NT2/D1 (cell line): ENCODE measurements at regions not wholly inside any gene's neighbourhood (a gene's known extent, or its start where the extent isn't known, plus 50 kb on each side); places are given as distances from the start of the nearest gene placed in this dataset.

Source experiments
- DNase-seq: peaks from one replicate; pipeline ENCODE4 v3.0.0-alpha.2; 2011; ENCODE audit warnings: low read depth, low spot score
- H3K27me3 ChIP-seq: 2 replicates; pipeline ENCODE4 v1.6.0; 2011; ENCODE audit warnings: mild to moderate bottlenecking; ENCODE audit not compliant: insufficient read length, insufficient read depth
- H3K36me3 ChIP-seq: 2 replicates; pipeline ENCODE4 v1.6.1; 2011; ENCODE audit warnings: mild to moderate bottlenecking, low read length, mixed read lengths; ENCODE audit not compliant: insufficient read depth, insufficient read length
- H3K4me1 ChIP-seq: 2 replicates; pipeline ENCODE4 v1.5.1; 2011; ENCODE audit not compliant: insufficient read depth, insufficient read length
- H3K4me3 ChIP-seq: 2 replicates; pipeline ENCODE4 v1.5.1; 2011; ENCODE audit warnings: low read depth; ENCODE audit not compliant: insufficient read length
- H3K9ac ChIP-seq: 2 replicates; pipeline ENCODE4 v1.6.0; 2011; ENCODE audit warnings: low read depth; ENCODE audit not compliant: insufficient read length
- H3K9me3 ChIP-seq: 2 replicates; pipeline ENCODE4 v1.5.1; 2011; ENCODE audit warnings: mild to moderate bottlenecking, low read length; ENCODE audit not compliant: insufficient read depth
- SUZ12 ChIP-seq: IDR thresholded peaks from 2 replicates; pipeline ENCODE4 v1.6.1; 2011; ENCODE audit not compliant: insufficient read length, insufficient read depth; ENCODE audit errors: extremely low read depth
- YY1 ChIP-seq: IDR thresholded peaks from 2 replicates; pipeline ENCODE4 v1.6.1; 2011; ENCODE audit not compliant: insufficient read length, insufficient read depth
- ZNF274 ChIP-seq: IDR thresholded peaks from 2 replicates; pipeline ENCODE4 v1.6.1; 2011; ENCODE audit warnings: mild to moderate bottlenecking, low read depth, low read length

DNA sequence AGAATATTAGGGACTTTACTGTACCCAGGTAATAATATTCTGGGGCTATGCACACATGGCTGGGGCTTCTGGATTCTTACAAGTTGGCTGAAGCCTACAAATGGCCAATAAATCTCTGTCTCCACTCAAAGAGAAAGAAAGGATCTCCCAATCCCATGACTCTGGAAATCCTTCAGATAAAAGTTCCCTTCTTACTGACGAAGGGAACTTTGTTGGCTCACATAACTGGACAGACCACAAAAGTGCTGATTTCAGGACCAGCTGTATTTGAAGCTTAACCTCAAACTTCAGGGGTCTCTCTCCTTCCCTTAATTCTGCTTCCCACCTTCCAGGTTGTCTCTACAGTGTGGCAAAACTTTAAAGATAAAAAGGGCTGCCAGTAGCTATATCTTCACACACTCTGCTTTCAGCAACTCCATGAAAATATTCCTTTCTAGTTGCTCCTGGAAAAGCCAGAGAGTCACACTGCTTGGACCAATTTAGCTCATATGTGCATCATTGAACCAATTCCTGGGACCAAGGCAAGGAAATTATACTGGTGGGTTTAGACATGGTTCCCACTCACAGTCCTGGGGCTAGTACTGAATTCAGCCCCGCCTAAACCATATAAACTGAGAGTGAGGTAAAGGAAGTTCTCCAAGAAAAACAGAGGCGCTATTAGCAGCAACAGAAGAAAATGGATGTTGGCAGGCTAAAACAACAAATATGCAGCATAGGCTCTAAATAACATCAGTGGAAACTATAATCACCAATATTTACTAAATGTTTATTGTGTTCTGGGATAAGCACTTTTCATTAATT lies 290.0 kb upstream of the GADL1 start:
- Histone ChIP-seq H3K36me3 (no peaks in the 10 kb centered on the region), H3K9ac (no peak overlapping the region), H3K4me1 (no peaks in the 10 kb centered on the region), H3K4me3 (no peak overlapping the region), H3K27me3 (no peaks in the 10 kb centered on the region), H3K9me3 (no peaks in the 10 kb centered on the region)
- TF ChIP-seq ZNF274 (no peak), SUZ12 (no peak), YY1 (no peak)
- DNase-seq, result no peak

DNA sequence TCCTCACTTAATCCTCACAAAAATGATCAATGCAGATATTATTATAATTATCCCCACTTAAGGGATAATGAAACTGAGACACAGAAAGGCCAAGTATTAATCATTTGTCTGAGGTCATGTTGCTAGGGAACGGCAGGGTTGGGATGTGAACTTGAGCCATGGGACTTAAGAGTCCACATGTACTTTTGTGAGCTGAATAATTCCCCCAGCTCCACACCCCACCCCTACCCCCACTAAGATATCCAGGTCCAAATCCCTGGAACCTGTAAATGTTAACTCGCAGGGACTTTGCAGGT lies 290.5 kb upstream of the GADL1 start:
- no peaks in the 10 kb centered on the region for H3K36me3 ChIP-seq
- H3K9me3 ChIP-seq, result no peaks in the 10 kb centered on the region
- H3K4me1 ChIP-seq, result no peaks in the 10 kb centered on the region
- no peak overlapping the region for H3K9ac ChIP-seq
- no peak for DNase-seq
- TF ChIP-seq YY1, result no peak
- TF ChIP-seq ZNF274, result no peak
- TF ChIP-seq SUZ12, result no peak
- no peaks in the 10 kb centered on the region for H3K27me3 ChIP-seq
- no peak overlapping the region for H3K4me3 ChIP-seq

DNA sequence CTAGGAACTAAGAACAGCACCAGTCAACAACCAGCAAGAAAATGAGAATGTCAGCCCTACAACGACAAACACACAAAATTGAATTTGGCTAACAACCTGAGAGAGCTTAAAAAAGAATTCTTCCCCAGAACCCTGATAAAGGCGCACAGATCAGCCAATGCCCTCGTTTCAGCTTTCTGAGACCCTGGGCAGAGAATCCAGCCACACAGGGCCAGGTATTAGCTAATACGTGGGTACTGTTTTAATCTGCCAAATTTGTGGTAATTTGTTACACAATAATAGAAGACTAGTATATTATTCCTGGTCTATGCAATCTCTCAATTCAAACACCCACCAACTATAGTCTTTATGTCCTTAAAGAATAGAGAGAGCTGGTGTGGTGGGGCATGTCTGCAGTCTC lies 291.6 kb upstream of the GADL1 start:
- Histone ChIP-seq H3K27me3 (no peaks in the 10 kb centered on the region), H3K4me1 (no peaks in the 10 kb centered on the region), H3K36me3 (no peaks in the 10 kb centered on the region), H3K9me3 (no peaks in the 10 kb centered on the region), H3K9ac (no peak overlapping the region), H3K4me3 (no peak overlapping the region)
- no peak for TF ChIP-seq ZNF274
- TF ChIP-seq YY1, result no peak
- TF ChIP-seq SUZ12, result no peak
- no peak for DNase-seq

DNA sequence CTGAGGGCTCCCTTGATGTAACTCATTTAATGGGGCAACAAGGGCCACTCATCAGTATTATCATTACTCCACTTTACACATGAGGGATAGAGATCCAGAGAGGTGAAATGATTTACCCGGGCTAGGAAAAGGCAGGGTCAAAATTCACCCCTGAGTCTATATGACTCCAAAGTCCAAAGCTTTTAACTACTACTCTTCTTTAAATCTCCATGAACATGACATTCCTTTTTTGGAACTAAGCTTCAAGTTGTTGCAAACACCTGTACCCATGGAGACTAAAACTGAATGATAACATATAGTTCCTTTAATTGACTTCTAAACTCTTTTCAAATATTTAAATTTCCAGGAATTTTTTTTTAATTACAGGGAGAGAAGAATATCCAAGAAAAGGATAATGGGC lies 292.9 kb upstream of the GADL1 start:
- H3K4me1 ChIP-seq, result no peaks in the 10 kb centered on the region
- no peak for DNase-seq
- no peak overlapping the region for H3K9ac ChIP-seq
- no peaks in the 10 kb centered on the region for H3K9me3 ChIP-seq
- TF ChIP-seq SUZ12, result no peak
- no peak for TF ChIP-seq YY1
- TF ChIP-seq ZNF274, result no peak
- H3K36me3 ChIP-seq, result no peaks in the 10 kb centered on the region
- H3K4me3 ChIP-seq, result no peak overlapping the region
- H3K27me3 ChIP-seq, result no peaks in the 10 kb centered on the region

DNA sequence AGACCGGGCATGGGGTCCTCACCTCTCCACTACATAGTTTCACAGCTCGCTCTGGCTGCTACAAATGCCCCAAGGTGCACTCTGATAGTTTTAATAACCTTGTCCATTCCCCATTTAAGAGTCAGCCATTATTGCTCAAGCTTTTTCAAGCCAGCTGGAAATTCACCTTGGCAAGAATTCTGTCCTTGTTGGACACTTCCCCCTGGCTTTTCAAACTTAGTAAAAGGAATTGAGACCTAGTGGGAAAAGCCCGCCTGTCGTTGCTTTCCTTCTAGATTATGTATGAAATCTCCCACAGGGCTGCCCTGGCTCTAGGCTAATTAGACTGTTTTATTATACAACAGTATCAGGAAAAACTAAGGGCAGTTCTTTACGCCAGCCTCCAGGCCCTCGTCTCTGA lies 293.7 kb upstream of the GADL1 start:
- H3K4me3 ChIP-seq, result no peak overlapping the region
- H3K9ac ChIP-seq, result no peak overlapping the region

DNA sequence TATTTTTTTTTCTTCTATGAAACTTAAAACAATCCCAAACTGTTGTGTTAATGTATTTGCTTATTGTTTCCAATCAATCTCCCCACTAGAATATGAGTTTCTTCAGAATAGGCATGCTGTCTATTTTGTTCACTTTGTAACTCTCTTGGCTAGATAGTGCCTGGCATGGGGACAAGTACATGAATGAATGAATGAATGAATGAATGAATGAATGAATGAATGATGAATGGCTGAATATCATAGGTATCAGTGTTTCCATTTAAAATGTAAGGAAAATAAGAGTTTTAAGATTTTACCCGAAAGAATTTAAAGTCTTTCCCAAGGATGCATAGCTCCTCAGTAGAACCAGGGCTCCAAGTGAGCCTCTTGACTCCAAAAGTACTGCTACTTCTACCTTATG lies 294.9 kb upstream of the GADL1 start:
- Histone ChIP-seq H3K9me3 (no peaks in the 10 kb centered on the region), H3K36me3 (no peaks in the 10 kb centered on the region), H3K9ac (no peak overlapping the region), H3K4me1 (no peaks in the 10 kb centered on the region), H3K4me3 (no peak overlapping the region), H3K27me3 (no peaks in the 10 kb centered on the region)
- no peak for TF ChIP-seq YY1
- TF ChIP-seq ZNF274, result no peak
- no peak for TF ChIP-seq SUZ12
- no peak for DNase-seq

More for the DNA sequence above, 293.7 kb upstream of the GADL1 start:
- TF ChIP-seq ZNF274 (no peak), SUZ12 (no peak), YY1 (no peak)
- no peaks in the 10 kb centered on the region for H3K27me3 ChIP-seq
- H3K36me3 ChIP-seq, result no peaks in the 10 kb centered on the region
- no peaks in the 10 kb centered on the region for H3K4me1 ChIP-seq
- DNase-seq, result no peak
- H3K9me3 ChIP-seq, result no peaks in the 10 kb centered on the region

DNA sequence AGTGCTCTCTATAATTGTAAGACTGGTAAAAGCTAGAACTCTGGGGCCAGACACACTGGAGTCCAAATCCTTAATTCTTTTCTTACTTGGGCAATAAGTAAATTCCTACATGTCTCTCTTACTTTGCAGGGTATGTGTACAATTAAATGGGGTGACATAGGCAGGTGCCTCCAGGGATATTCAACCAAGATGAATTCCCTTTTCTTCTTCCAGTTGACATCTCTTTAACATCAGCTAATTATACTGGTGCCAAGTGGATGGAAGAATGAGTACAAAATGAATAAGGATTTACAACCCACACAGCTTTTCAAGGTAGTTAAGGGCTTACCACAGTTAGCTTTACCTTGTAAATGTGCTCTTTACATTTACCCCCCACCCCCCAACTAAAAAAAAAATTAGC lies 295.5 kb upstream of the GADL1 start:
- Histone ChIP-seq H3K9me3 (no peaks in the 10 kb centered on the region), H3K27me3 (no peaks in the 10 kb centered on the region), H3K4me1 (no peaks in the 10 kb centered on the region), H3K36me3 (no peaks in the 10 kb centered on the region), H3K4me3 (no peak overlapping the region), H3K9ac (no peak overlapping the region)
- TF ChIP-seq SUZ12 (no peak), YY1 (no peak), ZNF274 (no peak)
- no peak for DNase-seq

DNA sequence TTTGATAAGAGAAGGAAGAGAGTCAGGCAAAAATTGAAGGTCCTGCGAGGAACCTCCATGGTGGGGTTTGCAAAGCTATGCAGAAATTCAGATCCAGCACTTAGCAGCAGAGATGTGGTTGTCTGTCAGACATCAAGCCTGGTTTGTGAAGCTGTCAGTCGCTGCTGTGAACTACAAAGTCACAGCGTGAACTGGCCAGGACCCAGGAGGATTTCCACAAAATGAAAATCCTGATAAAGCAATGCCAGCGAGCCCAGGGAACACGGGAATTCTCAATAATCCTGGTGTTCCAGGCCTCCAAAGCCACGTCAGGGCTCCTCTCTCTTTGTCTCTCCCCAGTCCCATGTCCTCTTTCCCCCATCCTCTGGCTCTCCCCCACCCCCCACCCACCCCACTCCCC lies 296.9 kb upstream of the GADL1 start:
- Histone ChIP-seq H3K9me3 (no peaks in the 10 kb centered on the region), H3K4me3 (no peak overlapping the region), H3K36me3 (no peaks in the 10 kb centered on the region), H3K9ac (no peak overlapping the region), H3K4me1 (no peaks in the 10 kb centered on the region), H3K27me3 (no peaks in the 10 kb centered on the region)
- no peak for DNase-seq
- TF ChIP-seq YY1 (no peak), SUZ12 (no peak), ZNF274 (no peak)
